MG63 (cell line): ENCODE measurements at regions not wholly inside any gene's neighbourhood (a gene's known extent, or its start where the extent isn't known, plus 50 kb on each side); places are given as distances from the start of the nearest gene placed in this dataset.

Experiments used
- DNase-seq: peaks from one replicate; pipeline ENCODE4 v3.0.0-alpha.2; 2020
- H3K27me3 ChIP-seq: fragments of 250-450 bp; sonication (Bioruptor Pico); 2 replicates; pipeline ENCODE4 v1.5.1; 2020; ENCODE audit warnings: mild to moderate bottlenecking, moderate library complexity
- H3K36me3 ChIP-seq: fragments of 250-450 bp; sonication (Bioruptor Pico); 2 replicates; pipeline ENCODE4 v1.5.1; 2020; ENCODE audit warnings: mild to moderate bottlenecking, moderate library complexity
- H3K4me3 ChIP-seq: fragments of 250-450 bp; sonication (Bioruptor Pico); 2 replicates; pipeline ENCODE4 v1.5.1; 2020; ENCODE audit warnings: mild to moderate bottlenecking, moderate library complexity
- H3K9me3 ChIP-seq: fragments of 250-450 bp; sonication (Bioruptor Pico); 2 replicates; pipeline ENCODE4 v1.5.1; 2020; ENCODE audit warnings: mild to moderate bottlenecking, moderate library complexity

DNA sequence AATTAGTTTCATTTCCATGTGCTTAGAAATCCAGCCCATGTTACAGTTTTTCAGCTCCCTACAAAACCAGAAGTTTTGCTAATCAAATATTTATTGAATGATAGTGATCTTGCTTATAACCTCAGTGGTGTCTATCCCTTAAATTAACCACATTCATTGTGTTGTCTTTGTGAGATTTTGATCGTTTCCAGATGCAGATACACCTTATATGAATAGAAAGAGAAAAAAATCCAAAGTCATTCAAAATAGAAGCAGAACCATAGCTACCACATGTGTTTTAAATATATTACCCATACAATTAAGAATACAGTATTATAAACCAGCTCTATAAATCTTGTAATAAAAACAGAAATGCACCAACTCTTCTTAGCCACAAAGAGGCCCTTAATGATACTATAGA is 60.6 kb upstream of the RREB1 start:
- no peaks in the 10 kb centered on the region for H3K36me3 ChIP-seq
- H3K4me3 ChIP-seq: no peak overlapping the region
- no peaks in the 10 kb centered on the region for H3K9me3 ChIP-seq
- DNase-seq: no peak
- no peaks in the 10 kb centered on the region for H3K27me3 ChIP-seq

DNA sequence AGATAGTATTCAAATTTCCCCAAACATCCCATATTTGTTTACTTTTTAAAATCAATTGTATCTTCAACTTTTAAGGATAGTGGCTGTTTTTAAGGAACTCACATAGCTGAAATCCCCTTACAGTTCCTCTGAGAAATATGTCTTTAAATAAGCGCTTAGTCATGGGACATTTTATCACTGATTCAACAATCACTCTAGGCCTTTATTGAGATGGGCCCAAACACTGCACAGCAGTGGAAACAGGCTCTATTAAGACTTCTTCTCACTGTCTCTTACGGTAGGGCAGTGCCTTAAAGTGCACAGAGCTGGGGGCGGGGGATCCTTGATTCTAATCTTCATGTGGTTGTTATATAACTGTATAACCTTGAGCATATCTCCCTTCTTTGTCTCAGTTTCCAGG is 59.8 kb upstream of the RREB1 start:
- no peak for DNase-seq
- no peaks in the 10 kb centered on the region for H3K36me3 ChIP-seq
- H3K9me3 ChIP-seq: no peaks in the 10 kb centered on the region
- no peaks in the 10 kb centered on the region for H3K27me3 ChIP-seq
- H3K4me3 ChIP-seq: no peak overlapping the region

DNA sequence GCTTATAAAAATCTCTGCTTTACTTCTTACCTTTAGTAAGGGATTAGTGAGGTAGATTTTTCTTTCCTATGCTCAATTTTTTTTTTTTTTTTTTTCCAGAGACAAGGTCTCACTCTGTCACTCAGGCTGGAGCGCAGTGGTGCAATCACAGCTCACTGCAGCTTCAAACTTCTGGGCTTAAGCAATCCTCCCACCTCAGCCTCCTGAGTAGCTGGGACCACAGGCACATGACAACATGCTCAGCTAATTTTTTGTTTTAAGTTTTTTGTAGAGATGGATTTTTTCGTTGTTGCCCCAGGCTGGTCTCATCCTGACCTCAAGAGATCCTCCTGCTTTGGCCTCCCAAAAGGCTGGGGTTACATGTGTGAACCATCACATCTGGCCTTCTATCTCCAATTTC is 58.9 kb upstream of the RREB1 start:
- Histone ChIP-seq H3K36me3 (no peaks in the 10 kb centered on the region), H3K27me3 (no peaks in the 10 kb centered on the region), H3K4me3 (no peak overlapping the region), H3K9me3 (no peaks in the 10 kb centered on the region)
- DNase-seq: no peak

DNA sequence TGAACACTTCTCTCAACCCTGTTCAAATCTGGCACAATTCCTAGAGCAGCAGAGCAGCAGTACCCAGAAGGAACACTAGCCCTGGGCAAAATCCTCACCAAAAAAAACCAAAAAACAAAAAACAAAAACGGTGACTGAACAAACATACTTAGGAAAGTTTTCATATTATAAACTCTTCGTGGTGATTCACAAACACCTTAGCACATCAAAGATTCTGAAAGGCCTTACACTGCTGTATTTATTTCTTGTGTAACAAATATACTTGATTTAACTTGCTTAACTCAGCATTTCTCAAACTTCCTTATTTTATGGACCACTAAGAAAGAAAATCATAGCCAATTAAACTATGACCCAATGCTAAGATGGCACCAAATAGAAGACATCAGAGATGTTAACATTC is 57.8 kb upstream of the RREB1 start:
- no peak for DNase-seq
- Histone ChIP-seq H3K36me3 (no peaks in the 10 kb centered on the region), H3K4me3 (no peak overlapping the region), H3K9me3 (no peaks in the 10 kb centered on the region), H3K27me3 (no peaks in the 10 kb centered on the region)

GRCh38 chr6:7050872-7051779 is 56.6 kb upstream of the RREB1 start:
- Histone ChIP-seq H3K9me3 (no peaks in the 10 kb centered on the region), H3K27me3 (no peaks in the 10 kb centered on the region)
- peak; percentile 100 for DNase-seq

DNA sequence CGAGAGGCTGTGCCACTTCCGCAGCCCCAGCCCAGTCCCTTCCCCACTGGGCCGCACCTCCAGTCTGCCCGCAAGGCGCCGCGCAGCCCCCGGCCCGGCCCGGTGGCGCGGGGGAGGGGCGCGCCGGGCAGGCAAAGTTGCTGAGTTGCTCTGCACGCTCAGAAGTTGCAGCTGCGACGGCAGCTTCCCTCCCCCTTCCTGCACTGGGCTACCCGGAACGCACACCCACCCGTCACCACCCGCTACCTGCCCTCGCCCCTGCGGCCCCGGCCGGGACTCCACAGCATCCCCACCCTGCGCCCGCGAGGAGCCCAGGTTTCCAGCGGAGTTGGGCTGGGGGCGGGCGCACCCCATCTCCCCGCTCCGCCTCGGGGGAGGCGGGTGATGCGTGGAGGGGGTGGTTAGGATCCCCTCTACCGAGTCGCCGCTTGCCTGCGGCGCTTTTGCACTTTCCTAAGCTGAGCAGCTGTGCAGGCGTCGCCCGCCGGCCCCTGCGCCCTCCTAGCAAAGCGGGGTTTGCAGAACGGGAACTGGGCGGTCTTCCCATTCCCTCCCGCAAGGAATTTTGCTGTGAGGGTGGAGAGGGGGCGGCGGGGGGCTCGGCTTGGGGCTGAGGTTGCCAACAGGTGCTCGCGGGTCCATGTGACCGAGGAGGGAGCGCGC is 55.9 kb upstream of the RREB1 start:
- peak; percentile 79 for DNase-seq
- Histone ChIP-seq H3K4me3 (peak overlapping the region; percentile 26), H3K36me3 (no peaks in the 10 kb centered on the region), H3K27me3 (no peaks in the 10 kb centered on the region), H3K9me3 (no peaks in the 10 kb centered on the region)

More at GRCh38 chr6:7050872-7051779, 56.6 kb upstream of the RREB1 start:
- Histone ChIP-seq H3K36me3 (no peaks in the 10 kb centered on the region), H3K4me3 (peak overlapping the region; percentile 26)

- no peaks in the 10 kb centered on the region for H3K27me3 ChIP-seq
- peak; percentile 89 for DNase-seq
- no peaks in the 10 kb centered on the region for H3K9me3 ChIP-seq
- H3K36me3 ChIP-seq: no peaks in the 10 kb centered on the region
- no peak overlapping the region for H3K4me3 ChIP-seq
These were observed 55.2 kb upstream of the RREB1 start for GRCh38 chr6:7052443-7053011.

DNA sequence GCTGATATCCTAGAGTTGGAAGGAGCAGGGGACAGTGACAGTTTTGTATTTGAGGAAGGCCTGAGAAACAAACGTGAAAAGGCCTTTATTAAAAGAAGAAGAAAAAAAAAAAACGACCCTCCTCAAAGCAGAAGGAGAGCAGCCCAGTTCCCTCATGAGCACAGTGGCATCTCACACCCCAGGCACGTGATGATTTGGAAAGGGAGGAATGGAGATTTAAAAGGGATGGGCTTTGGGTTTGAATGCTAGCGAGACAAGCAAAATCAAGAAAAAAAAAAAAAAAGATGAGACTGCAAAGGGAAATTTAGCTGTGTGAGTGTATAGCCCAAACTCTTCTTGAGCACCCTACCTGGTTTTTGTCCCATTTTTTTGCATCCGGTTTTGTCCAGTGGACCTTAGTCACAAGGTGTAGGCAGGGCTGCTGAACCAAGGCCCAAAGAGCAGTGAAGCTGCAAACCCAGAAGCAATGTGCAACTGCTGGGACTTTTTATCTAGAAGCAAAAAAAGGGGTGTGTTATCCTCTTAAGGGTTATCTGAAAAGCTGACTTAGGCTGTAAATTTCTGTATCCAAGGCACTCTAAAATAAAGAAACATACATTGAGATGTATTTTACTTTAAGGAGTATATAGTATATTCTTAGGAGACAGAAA is 54.5 kb upstream of the RREB1 start:
- H3K36me3 ChIP-seq: no peaks in the 10 kb centered on the region
- DNase-seq: no peak
- no peaks in the 10 kb centered on the region for H3K9me3 ChIP-seq
- H3K4me3 ChIP-seq: no peak overlapping the region
- no peaks in the 10 kb centered on the region for H3K27me3 ChIP-seq
